GM23248 (cell line): ENCODE measurements at regions not wholly inside any gene's neighbourhood (a gene's known extent, or its start where the extent isn't known, plus 50 kb on each side); places are given as distances from the start of the nearest gene placed in this dataset.

ENCODE experiments used
- DNase-seq: peaks from one replicate; pipeline ENCODE4 v3.0.0-alpha.2; 2015
- H2AFZ ChIP-seq: fragments of 200-600 bp; sonication (generic); 2 replicates; pipeline ENCODE4 v1.6.1; 2016; ENCODE audit warnings: antibody characterized with exemption
- H3F3A ChIP-seq: fragments of 200-600 bp; sonication (generic); 2 replicates; pipeline ENCODE4 v1.6.1; 2016; ENCODE audit warnings: mild to moderate bottlenecking, antibody characterized with exemption, mixed run types; ENCODE audit not compliant: insufficient read depth
- H3K27ac ChIP-seq: fragments of 200-600 bp; sonication (generic); 2 replicates; pipeline ENCODE4 v1.5.1; 2016; ENCODE audit warnings: mild to moderate bottlenecking
- H3K27me3 ChIP-seq: fragments of 200-600 bp; sonication (generic); replicated peaks from 2 replicates; pipeline ENCODE4 v1.6.1; 2016; ENCODE audit warnings: mild to moderate bottlenecking; ENCODE audit not compliant: insufficient read depth
- H3K36me3 ChIP-seq: fragments of 200-600 bp; sonication (generic); 2 replicates; pipeline ENCODE4 v1.6.1; 2016; ENCODE audit warnings: low read depth, mild to moderate bottlenecking
- H3K4me1 ChIP-seq: fragments of 200-600 bp; sonication (generic); 2 replicates; pipeline ENCODE4 v1.6.1; 2016; ENCODE audit warnings: mild to moderate bottlenecking; ENCODE audit not compliant: insufficient read depth
- H3K4me2 ChIP-seq: fragments of 200-600 bp; sonication (generic); one replicate; pipeline ENCODE4 v1.6.1; 2016; ENCODE audit warnings: mild to moderate bottlenecking; ENCODE audit not compliant: unreplicated experiment
- H3K4me3 ChIP-seq: fragments of 200-600 bp; sonication (generic); 2 replicates; pipeline ENCODE4 v1.5.1; 2016; ENCODE audit warnings: mild to moderate bottlenecking
- H3K79me2 ChIP-seq: fragments of 200-600 bp; sonication (generic); 2 replicates; pipeline ENCODE4 v1.6.1; 2016; ENCODE audit warnings: mild to moderate bottlenecking; ENCODE audit not compliant: insufficient read depth
- H3K9ac ChIP-seq: fragments of 200-600 bp; sonication (generic); 2 replicates; pipeline ENCODE4 v1.6.1; 2016; ENCODE audit warnings: mild to moderate bottlenecking
- H3K9me2 ChIP-seq: fragments of 200-600 bp; sonication (generic); 2 replicates; pipeline ENCODE4 v1.6.1; 2016; ENCODE audit warnings: mixed run types, mild to moderate bottlenecking, moderate library complexity; ENCODE audit not compliant: insufficient read depth
- H3K9me3 ChIP-seq: fragments of 200-600 bp; sonication (generic); one replicate; pipeline ENCODE4 v1.6.1; 2017; ENCODE audit warnings: low read depth
- H4K20me1 ChIP-seq: fragments of 200-600 bp; sonication (generic); 2 replicates; pipeline ENCODE4 v1.6.0; 2016; ENCODE audit not compliant: insufficient read depth
- EZH2 ChIP-seq: fragments of 200-600 bp; sonication (generic); IDR thresholded peaks from 2 replicates; pipeline ENCODE4 v1.6.1; 2018; ENCODE audit warnings: antibody characterized with exemption, mild to moderate bottlenecking; ENCODE audit not compliant: insufficient read depth, poor library complexity, severe bottlenecking
- EZH2phosphoT487 ChIP-seq: fragments of 200-600 bp; sonication (generic); IDR thresholded peaks from 2 replicates; pipeline ENCODE4 v1.6.1; 2018; ENCODE audit warnings: antibody characterized with exemption, moderate library complexity, mild to moderate bottlenecking, low read depth; ENCODE audit not compliant: insufficient read depth
- WGBS, 2 experiments: methylation state at CpG; one replicate each; pipeline ENCODE4 v1.1.6; 2015 to 2017; ENCODE audit warnings: low lambda C conversion rate in 2 of 2, low coverage in 1 of 2; ENCODE audit errors: missing lambda C conversion rate in 2 of 2; 5-methylcytosine and 5-hydroxymethylcytosine counted together
- in situ Hi-C: fragments of 300-500 bp; cut with MboI; formaldehyde crosslinking; loops from 2 replicates; pipeline ENCODE4 v1.15.0; 2020

DNA sequence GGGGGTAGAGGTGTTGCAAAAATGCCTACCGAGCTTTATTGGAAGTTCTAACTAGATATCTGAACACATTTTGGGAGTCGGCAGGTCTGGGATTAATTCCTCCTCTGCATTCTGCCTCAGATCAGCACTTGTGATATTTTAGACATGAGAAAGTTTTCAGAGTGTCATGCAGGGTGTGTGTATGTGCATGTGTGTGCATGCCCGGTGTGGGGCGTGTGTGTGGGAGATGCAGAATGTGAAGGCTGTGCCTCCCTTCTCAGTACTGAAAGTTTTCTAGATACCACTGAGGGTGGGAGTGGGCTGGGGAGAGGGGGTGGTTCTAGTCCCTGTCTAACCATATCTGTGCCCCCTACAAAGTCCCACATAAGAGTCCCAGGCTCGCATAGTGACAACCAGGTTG lies 180.0 kb upstream of the NTM start:
- Histone ChIP-seq H4K20me1 (no peaks in the 10 kb centered on the region), H3K9me2 (no peaks in the 10 kb centered on the region), H3K79me2 (no peaks in the 10 kb centered on the region), H3K9me3 (no peaks in the 10 kb centered on the region), H3K27ac (no peak overlapping the region), H3K4me3 (no peak overlapping the region), H3K4me1 (no peaks in the 10 kb centered on the region), H3K36me3 (no peaks in the 10 kb centered on the region), H3K27me3 (peaks cover 88% of the 10 kb centered on the region), H3K4me2 (no peak overlapping the region), H3K9ac (no peak overlapping the region), H2AFZ (no peak overlapping the region), H3F3A (no peaks in the 10 kb centered on the region)
- no peak for DNase-seq
- TF ChIP-seq EZH2 (no peak), EZH2phosphoT487 (no peak)
- in situ Hi-C loops: no loop called here
- 37 to 46% methylated on average over 5 of the region's 5 CpGs for WGBS, 2 experiments

DNA sequence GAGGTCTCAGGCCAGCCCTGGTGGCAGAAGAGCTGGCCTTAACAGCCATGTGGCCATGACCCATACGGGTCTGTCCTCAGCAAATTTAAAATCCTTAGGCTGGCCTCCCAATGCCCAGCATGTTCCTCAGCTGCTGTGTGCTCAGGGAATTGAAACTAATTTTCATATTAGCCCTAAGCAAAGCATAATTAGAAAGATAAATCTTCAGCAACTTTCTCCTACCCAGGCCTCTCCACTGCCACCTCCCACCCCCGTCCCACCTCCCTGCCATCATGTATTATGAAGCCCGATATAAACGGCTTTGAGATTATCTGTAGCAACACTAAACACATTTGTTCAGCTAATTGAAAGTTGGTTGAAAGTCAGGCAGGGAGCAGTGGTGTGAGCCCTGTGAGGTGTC lies 178.8 kb upstream of the NTM start:
- WGBS, 2 experiments: 33 to 37% methylated on average over 4 of the region's 4 CpGs
- Histone ChIP-seq H3K9me2 (no peaks in the 10 kb centered on the region), H3K4me2 (no peak overlapping the region), H3F3A (no peaks in the 10 kb centered on the region), H3K4me3 (no peak overlapping the region), H2AFZ (no peak overlapping the region), H3K4me1 (no peaks in the 10 kb centered on the region), H3K27me3 (peaks cover 91% of the 10 kb centered on the region), H3K9me3 (no peaks in the 10 kb centered on the region), H3K27ac (no peak overlapping the region), H3K9ac (no peak overlapping the region), H4K20me1 (no peaks in the 10 kb centered on the region), H3K79me2 (no peaks in the 10 kb centered on the region), H3K36me3 (no peaks in the 10 kb centered on the region)
- TF ChIP-seq EZH2 (no peak), EZH2phosphoT487 (no peak)
- in situ Hi-C loops: no loop called here
- no peak for DNase-seq

DNA sequence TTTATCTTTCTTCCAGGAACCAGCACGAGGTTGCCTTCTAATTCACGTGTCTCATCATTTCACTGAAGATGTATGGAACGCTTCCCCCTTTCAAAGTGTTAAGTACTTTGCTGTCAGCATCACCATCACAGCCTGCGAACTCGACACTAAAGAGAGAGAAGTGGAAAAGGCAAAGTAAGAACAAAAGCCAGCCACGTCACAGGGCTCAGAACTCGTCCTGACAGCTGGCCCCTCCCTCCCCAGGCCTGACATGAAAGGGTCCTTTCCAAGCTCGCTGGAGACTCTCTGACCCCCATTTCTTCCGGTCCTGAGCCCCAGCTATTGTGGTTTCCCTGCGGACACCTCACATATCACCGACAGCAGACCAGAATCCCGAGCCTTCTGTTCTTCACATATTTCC lies 177.8 kb upstream of the NTM start:
- Histone ChIP-seq H3K36me3 (no peaks in the 10 kb centered on the region), H3K27ac (no peak overlapping the region), H4K20me1 (no peaks in the 10 kb centered on the region), H3K9ac (no peak overlapping the region), H3K9me3 (no peaks in the 10 kb centered on the region), H3F3A (no peaks in the 10 kb centered on the region), H3K4me1 (no peaks in the 10 kb centered on the region), H2AFZ (no peak overlapping the region), H3K27me3 (peaks cover 91% of the 10 kb centered on the region), H3K79me2 (no peaks in the 10 kb centered on the region), H3K4me3 (no peak overlapping the region), H3K4me2 (no peak overlapping the region), H3K9me2 (no peaks in the 10 kb centered on the region)
- no peak for DNase-seq
- WGBS, 2 experiments: 26 to 33% methylated on average over 11 to 12 of the region's 12 CpGs
- TF ChIP-seq EZH2phosphoT487: no peak
- TF ChIP-seq EZH2: no peak
- in situ Hi-C loops: no loop called here

DNA sequence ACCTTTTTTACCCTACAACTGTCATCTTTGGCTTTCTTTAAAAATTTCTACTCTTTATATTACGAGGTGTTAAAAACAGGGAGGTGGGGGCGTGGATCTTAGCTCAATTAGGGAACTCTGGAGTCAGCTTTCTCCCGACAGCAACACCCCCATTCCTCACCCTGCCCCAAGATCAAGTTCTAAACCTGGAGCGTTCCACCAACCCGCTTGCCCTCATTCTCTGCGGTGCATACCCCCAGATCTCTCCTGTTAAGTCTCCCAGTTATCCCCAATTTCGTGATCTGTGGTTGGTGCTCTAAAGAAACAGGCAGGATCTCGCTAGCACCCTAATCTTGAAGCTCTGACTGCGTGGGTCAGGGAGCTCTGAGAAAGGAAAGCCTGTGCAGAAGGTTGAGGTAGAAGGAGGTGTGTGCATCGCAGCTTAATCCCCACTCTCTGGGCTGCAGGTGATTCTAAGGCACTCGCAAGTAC lies 177.3 kb upstream of the NTM start:
- no peaks in the 10 kb centered on the region for H3K4me1 ChIP-seq
- no peak overlapping the region for H3K27ac ChIP-seq
- no peak overlapping the region for H2AFZ ChIP-seq
- 30 to 31% methylated on average over 11 of the region's 11 CpGs for WGBS, 2 experiments
- H3K36me3 ChIP-seq: no peaks in the 10 kb centered on the region
- in situ Hi-C loops: no loop called here
- H3K9ac ChIP-seq: no peak overlapping the region
- H3K9me2 ChIP-seq: no peaks in the 10 kb centered on the region
- H4K20me1 ChIP-seq: no peaks in the 10 kb centered on the region
- H3K4me3 ChIP-seq: no peak overlapping the region
- H3K9me3 ChIP-seq: no peaks in the 10 kb centered on the region
- H3K4me2 ChIP-seq: no peak overlapping the region
- peaks cover 91% of the 10 kb centered on the region for H3K27me3 ChIP-seq
- no peaks in the 10 kb centered on the region for H3K79me2 ChIP-seq
- no peaks in the 10 kb centered on the region for H3F3A ChIP-seq
- DNase-seq: no peak
- TF ChIP-seq EZH2: no peak
- no peak for TF ChIP-seq EZH2phosphoT487

DNA sequence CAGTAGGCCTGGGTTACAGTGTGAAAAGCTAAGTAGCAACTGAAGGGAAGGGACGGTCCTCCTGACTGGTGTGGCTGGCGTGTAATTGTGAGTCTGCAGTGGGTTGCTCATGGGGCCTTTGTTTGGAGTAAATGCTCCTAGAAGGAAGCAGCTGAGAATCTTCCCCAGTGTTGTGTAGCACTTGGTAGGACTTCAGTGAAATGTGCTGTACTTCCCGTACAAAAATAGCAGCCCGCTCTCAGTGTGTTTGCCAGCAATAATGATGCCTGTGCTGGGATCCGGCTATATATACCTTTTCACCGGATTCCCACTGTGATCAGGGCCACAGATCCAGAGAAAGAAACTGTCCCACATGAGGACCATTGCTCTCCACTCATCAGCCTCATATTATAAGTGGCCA lies 175.7 kb upstream of the NTM start:
- Histone ChIP-seq H3K27me3 (peaks cover 84% of the 10 kb centered on the region), H3K4me3 (no peak overlapping the region), H3K4me1 (no peaks in the 10 kb centered on the region), H3K36me3 (no peaks in the 10 kb centered on the region), H4K20me1 (no peaks in the 10 kb centered on the region), H3K4me2 (no peak overlapping the region), H3K9ac (no peak overlapping the region), H3K9me3 (no peaks in the 10 kb centered on the region), H3F3A (no peaks in the 10 kb centered on the region), H3K9me2 (no peaks in the 10 kb centered on the region), H2AFZ (no peak overlapping the region), H3K79me2 (no peaks in the 10 kb centered on the region), H3K27ac (no peak overlapping the region)
- WGBS, 2 experiments: 59 to 65% methylated on average over 6 of the region's 6 CpGs
- no peak for DNase-seq
- in situ Hi-C loops: no loop called here
- TF ChIP-seq EZH2phosphoT487 (no peak), EZH2 (no peak)
